NCI-H748 (cell line): ENCODE measurements at regions not wholly inside any gene's neighbourhood (a gene's known extent, or its start where the extent isn't known, plus 50 kb on each side); places are given as distances from the start of the nearest gene placed in this dataset.
A peak's percentile ranks its signal among the peaks of the same experiment; 100 is the strongest.

Source experiments
- DNase-seq: peaks from one replicate; lab custom pipeline; 2025; ENCODE audit not compliant: unreplicated experiment; lab: John Stamatoyannopoulos, UW

- DNase-seq = peak; percentile 50
These were observed 203.3 kb upstream of the IMPG1 start for GRCh38 chr6:76275746-76276145.

DNA sequence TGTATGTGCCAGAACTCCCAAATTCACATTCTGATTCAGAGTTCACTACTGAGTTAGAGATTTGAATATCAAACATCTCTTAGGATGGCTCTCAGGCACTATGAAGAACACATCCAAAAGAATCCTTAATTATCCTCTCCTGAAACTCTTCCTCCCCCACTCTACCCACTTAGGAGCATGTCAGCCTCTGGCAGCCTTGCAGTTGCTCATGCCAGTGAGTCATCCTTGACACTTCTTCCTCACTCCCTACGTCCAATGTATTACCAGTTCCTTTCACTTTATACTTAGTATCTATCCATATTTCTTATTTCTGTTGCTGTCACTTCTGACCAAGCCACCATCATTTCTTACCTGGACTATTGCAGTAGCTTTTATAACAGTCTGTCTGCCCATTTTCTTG lies 192.0 kb upstream of the IMPG1 start:
- DNase-seq = no peak

GRCh38 chr6:76262240-76262639 lies 189.8 kb upstream of the IMPG1 start:
- no peak for DNase-seq

DNA sequence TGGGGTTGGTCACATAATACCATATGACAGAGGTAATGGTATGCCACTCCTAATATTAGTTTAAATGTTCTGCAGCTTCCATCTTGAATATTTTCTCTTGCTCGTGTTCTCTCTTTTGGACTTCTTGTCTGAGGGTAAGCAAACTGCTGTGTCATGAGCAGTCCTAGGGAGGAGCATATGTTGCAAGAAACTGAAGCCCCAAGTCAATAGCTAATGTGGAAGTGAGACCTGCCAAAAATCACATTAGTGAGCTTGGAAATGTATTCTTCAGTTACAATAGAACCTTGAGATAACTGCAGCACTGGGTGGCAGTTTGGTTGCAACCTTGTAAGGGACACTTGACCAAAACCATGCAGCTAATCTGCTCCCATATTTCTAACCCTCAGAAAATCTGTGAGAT lies 178.2 kb upstream of the IMPG1 start:
- DNase-seq = no peak

DNA sequence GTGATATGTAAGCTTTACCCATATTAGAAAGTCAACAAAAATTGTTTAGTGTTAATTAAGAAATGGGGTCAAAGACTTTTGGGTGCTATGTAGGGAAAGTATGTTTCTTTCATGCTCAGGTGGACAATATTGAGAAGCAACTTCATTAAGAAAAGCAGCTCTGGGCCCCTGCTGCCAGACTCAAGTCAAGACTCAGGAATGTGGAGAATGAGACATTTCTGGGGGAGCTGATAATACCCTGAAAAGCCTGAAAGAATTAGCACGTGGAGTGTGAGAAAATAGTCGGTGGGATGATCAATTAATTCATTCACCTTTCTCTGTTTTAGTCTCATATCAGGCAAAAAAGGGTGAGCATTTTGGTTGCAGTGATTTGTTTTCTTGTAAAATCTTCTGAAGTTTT lies 175.1 kb upstream of the IMPG1 start:
- DNase-seq = no peak

DNA sequence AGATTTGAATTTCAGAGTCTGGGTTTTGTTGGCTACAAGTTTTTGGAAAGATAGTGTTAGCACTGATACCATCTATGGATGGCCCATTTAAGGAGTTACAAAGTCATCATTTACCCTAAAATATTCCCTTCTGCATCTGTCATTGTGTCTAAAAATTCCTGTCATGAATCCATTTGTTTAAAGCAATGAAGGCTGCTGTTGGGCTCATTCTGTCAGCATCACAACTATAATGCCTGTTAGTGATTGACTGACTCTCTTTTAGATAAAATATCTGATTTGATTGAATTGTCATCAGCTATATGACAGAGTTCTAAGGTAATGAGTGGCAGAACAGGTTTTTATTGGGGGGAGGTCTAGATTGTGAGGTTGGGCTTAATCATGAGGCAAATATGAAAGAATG lies 167.6 kb upstream of the IMPG1 start:
- no peak for DNase-seq

DNA sequence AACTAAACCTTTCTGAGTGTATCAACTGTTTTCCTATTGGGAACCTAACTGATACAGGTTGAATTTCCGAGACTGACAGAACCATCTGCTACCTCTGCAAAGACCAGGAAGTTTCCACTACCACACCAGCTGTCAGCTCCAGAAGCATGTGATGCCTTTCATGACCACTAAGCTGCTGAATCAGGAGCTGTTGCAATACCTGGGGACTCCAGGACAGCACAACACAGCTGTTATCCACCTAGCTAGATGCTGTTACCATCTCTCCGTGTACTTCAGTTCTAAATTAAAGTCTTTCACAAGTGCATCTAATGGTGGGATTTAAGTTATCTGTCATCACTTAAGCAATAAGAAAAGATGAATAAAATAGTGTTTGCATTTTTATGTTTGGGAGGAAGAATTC lies 158.2 kb upstream of the IMPG1 start:
- peak; percentile 45 for DNase-seq

DNA sequence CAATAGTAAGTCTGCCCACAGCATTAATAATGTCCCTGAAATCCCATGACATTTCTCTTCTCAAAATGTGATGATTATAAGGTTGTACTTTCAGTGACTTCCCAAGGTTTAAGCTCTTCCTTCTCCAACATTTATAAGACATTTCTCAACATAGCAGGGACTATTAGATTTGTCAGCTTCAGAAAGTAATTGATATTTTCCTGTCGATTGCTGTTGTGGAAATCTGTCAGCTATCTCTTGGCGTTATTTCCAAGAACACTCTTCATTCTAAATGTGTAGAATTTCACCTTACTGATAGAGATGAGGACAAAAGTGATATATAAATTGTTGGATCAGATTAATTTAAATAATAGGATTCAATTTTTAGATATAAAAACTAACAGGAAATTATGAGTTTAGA lies 149.7 kb upstream of the IMPG1 start:
- DNase-seq = no peak

DNA sequence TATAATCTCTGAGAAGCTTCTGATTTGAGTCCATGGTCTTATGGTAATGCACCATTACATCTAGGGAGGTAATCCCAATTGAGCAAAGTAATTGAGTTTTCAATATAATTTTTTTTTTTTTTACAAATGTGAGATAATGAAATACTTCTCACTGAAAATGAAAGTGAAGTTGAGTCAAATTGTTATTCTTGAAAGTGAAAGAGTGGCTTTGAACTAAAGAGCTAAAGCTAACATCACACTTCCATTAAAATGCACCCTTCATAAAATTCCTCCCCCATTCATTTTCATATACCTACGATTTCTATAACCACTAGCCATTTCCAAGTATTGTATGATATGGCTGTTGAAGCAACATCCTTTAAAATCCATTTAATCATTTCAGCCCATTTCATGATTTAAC lies 149.1 kb upstream of the IMPG1 start:
- DNase-seq = no peak

DNA sequence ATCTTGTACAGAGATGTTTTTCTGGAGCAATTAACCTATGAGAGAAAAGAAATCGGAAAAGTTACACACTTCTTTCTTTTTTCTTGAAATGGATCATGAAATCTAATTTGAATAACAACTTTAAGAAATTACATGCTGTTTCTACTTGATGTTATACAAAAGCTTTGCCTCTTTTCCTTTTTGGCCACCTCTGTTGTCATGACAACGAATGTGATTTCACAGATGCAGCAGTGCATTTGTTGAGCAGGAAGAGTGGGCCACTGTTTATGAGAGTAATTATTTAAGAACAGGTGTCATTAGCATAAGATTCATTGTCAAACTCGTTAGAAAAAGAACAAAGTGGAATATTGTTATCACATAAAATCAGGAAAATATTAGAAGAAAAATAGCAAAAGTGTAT lies 148.3 kb upstream of the IMPG1 start:
- DNase-seq = peak; percentile 92

- no peak for DNase-seq
These were observed 145.1 kb upstream of the IMPG1 start for GRCh38 chr6:76217606-76218005.

- no peak for DNase-seq
These were observed 142.1 kb upstream of the IMPG1 start for GRCh38 chr6:76214546-76214945.

DNA sequence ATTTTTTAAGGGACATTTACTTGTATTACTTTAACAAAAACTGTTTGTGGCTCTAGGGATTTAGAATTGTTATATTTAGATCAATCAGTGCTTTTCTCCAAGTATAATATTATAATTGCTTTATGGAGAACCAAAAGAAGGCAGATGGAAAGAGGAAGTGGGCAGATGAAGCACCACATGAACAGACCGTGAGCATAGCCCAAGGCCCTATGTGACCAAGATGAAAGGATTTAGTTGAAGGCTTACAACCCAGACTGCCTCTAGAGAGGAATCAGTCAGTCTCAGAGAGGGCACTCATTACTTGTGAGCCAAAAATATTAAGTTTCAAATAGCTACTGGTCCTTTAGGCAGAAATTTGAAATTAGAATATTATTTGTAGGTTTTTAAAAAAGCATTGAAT lies 102.3 kb upstream of the IMPG1 start:
- no peak for DNase-seq

DNA sequence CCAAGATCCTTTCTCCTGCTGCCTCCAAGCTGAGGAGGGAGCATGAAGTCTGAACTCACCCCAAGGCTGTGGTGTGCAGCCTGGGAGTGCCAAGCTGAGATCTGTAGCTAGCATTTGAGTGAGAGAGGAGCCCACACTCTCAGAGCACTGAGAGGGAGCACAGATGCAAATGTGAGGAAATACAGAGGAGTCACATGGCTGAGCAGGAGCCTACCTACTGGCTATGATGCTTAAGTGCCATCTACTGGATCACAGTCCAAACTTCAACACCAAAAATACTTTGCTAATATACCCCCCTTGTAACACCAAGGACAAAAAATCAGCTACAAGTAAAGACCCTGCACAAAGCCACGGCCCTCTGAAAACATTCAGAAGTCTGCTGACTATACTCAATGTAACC lies 94.4 kb upstream of the IMPG1 start:
- no peak for DNase-seq

DNA sequence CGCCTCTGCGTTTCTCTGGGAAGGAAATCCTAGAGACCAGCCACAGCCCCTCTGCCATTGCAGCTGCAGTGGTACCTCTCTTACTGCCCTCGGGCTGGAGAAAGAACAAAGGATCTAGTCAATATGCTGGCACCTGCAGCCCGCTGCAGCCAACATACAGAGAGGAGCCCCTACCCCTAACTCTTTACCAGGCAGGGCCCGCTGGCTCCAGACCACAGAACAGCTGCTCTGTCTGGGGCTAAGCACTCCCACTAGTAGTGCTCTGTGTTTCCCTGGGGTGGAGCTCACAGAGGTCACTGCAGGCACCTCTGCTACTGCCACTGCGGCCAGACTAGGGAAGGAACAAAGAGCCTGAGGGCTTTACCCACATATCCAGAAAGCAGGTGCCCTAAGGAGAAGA lies 93.8 kb upstream of the IMPG1 start:
- no peak for DNase-seq

- DNase-seq = no peak
These were observed 93.2 kb upstream of the IMPG1 start for GRCh38 chr6:76165471-76166221.

GRCh38 chr6:76162811-76163210 lies 90.3 kb upstream of the IMPG1 start:
- no peak for DNase-seq

GRCh38 chr6:76157800-76158199 lies 85.3 kb upstream of the IMPG1 start:
- DNase-seq = peak; percentile 5

DNA sequence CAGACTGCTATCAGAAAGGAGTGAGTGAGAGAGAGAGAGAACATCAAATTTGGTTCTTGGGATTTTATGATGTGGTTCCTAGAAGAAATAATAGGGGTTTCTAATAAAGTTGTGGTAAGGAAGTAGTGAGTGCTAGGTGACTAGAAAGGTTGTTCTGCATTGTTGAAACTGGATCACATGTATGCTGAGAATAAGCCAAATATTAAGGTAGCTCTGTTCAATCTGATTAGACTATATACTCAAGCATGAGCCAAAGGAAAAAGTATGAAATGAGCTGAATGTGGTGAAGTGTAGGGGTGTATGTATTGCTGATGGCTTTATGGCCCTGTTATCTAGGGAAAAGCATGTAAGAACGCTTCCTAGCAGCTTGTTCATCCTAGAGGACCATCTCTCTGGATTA lies 63.0 kb upstream of the IMPG1 start:
- DNase-seq = no peak

DNA sequence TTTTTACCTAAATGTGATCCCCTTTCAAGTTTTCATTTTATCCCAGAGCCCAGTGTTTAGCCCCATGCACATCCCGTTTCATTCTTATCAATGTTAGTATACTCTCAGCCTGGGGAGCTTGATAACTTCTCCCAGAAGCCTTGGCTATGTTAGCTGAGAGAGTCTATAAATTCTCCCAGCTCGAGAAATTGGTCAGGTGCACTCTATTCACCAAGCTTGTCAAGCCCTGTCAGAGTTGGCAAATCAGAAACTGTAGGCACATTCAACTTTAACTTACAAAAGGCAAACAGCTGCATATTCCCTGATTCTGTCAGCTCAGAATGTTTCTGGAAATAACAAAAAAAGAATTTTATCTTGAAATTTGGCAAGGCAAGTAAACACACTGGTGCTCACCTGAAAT lies 62.2 kb upstream of the IMPG1 start:
- no peak for DNase-seq

- DNase-seq = peak; percentile 50
These were observed 51.6 kb upstream of the IMPG1 start for GRCh38 chr6:76124018-76124417.
